Body of pancreas (tissue), 4 donors: ENCODE measurements at regions not wholly inside any gene's neighbourhood (a gene's known extent, or its start where the extent isn't known, plus 50 kb on each side); places are given as distances from the start of the nearest gene placed in this dataset.

Experiments used
- ATAC-seq: fragments of 150-250 bp; one replicate; pipeline ENCODE4 v1.9.1; 2016
- DNase-seq, 4 donors: peaks; one replicate each; pipeline ENCODE4 v3.0.0-alpha.2; 2019
- H3K27ac ChIP-seq, 4 donors: fragments of 200-600 bp; sonication (generic); 1 replicate in 3 of 4; 2 replicates in 1 of 4; pipeline versions ENCODE4 v1.5.1 to v1.6.1; 2016 to 2019; ENCODE audit warnings: mild to moderate bottlenecking in 1 of 4, mixed read lengths in 1 of 4, moderate library complexity in 1 of 4
- H3K27me3 ChIP-seq, 2 donors: fragments of 200-600 bp; sonication (generic); one replicate each; pipeline ENCODE4 v1.6.0; 2016; ENCODE audit warnings: mild to moderate bottlenecking in 1 of 2
- H3K36me3 ChIP-seq, 2 donors: fragments of 200-600 bp; sonication (generic); replicated peaks in 1 of 2; 2 replicates each; pipeline ENCODE4 v1.5.1; 2016; ENCODE audit warnings: low read depth in 2 of 2; ENCODE audit not compliant: insufficient read depth in 1 of 2
- H3K4me1 ChIP-seq: fragments of 200-600 bp; sonication (generic); one replicate; pipeline ENCODE4 v1.6.0; 2016
- H3K4me3 ChIP-seq, 2 donors: fragments of 200-600 bp; sonication (generic); 1 replicate in 1 of 2; 2 replicates in 1 of 2; pipeline ENCODE4 v1.5.1; 2016 to 2019
- H3K9me3 ChIP-seq, 3 donors: fragments of 200-600 bp; sonication (generic); 1 replicate in 2 of 3; 2 replicates in 1 of 3; pipeline ENCODE4 v1.5.1; 2016
- POLR2A ChIP-seq, 3 donors: fragments of 450-650 bp; IDR thresholded peaks; one replicate each; pipeline ENCODE4 v1.6.1; 2016; ENCODE audit warnings: antibody characterized with exemption in 3 of 3, mild to moderate bottlenecking in 2 of 3
- WGBS, 2 donors: methylation state at CpG; one replicate each; pipeline ENCODE4 v1.1.5; 2017; 5-methylcytosine and 5-hydroxymethylcytosine counted together
- intact Hi-C: fragments of 100-400 bp; cut with DNase I; formaldehyde crosslinking; loops from one replicate; pipeline ENCODE4 v1.15.1; 2023
- TF ChIP-seq, protein P1 (sequence below), 7 experiments: fragments of 450-650 bp in 4 of 7; fragments of 200-600 bp in 3 of 7; sonication (generic) in 3 of 7; IDR thresholded peaks; one replicate each; pipeline ENCODE4 v1.5.1; 2016 to 2019; ENCODE audit warnings: antibody characterized with exemption in 7 of 7

GRCh38 chr15:54840621-54841398 is 355.9 kb downstream of the RSL24D1 start:
- Histone ChIP-seq H3K4me3 (no peak overlapping the region), H3K9me3 (no peaks in the 10 kb centered on the region), H3K4me1 (no peaks in the 10 kb centered on the region), H3K27me3 (no peaks in the 10 kb centered on the region), H3K36me3 (no peaks in the 10 kb centered on the region), H3K27ac (no peak overlapping the region)
- DNase-seq (no peak), ATAC-seq (no peak)
- no peak for TF ChIP-seq POLR2A (IDR thresholded peaks at IDR 0.05)
- TF ChIP-seq, protein P1, sequence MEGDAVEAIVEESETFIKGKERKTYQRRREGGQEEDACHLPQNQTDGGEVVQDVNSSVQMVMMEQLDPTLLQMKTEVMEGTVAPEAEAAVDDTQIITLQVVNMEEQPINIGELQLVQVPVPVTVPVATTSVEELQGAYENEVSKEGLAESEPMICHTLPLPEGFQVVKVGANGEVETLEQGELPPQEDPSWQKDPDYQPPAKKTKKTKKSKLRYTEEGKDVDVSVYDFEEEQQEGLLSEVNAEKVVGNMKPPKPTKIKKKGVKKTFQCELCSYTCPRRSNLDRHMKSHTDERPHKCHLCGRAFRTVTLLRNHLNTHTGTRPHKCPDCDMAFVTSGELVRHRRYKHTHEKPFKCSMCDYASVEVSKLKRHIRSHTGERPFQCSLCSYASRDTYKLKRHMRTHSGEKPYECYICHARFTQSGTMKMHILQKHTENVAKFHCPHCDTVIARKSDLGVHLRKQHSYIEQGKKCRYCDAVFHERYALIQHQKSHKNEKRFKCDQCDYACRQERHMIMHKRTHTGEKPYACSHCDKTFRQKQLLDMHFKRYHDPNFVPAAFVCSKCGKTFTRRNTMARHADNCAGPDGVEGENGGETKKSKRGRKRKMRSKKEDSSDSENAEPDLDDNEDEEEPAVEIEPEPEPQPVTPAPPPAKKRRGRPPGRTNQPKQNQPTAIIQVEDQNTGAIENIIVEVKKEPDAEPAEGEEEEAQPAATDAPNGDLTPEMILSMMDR (IDR thresholded peaks at IDR 0.05): no peak
- intact Hi-C loops: no loop called here
- 52 to 58% methylated on average over 7 of the region's 7 CpGs for WGBS, 2 donors

- 40 to 44% methylated on average over 2 of the region's 2 CpGs for WGBS, 2 donors
- intact Hi-C loops: no loop called here
- no peak overlapping the region for H3K27ac ChIP-seq
- H3K27me3 ChIP-seq: no peaks in the 10 kb centered on the region
- no peak overlapping the region for H3K4me3 ChIP-seq
- no peaks in the 10 kb centered on the region for H3K36me3 ChIP-seq
- H3K9me3 ChIP-seq: no peaks in the 10 kb centered on the region
- no peak for DNase-seq
- ATAC-seq: no peak
- TF ChIP-seq, protein P1 (IDR thresholded peaks at IDR 0.05): no peak
- TF ChIP-seq POLR2A (IDR thresholded peaks at IDR 0.05): no peak
- H3K4me1 ChIP-seq: no peaks in the 10 kb centered on the region
Measured at GRCh38 chr15:54839379-54839778, 357.4 kb downstream of the RSL24D1 start.

DNA sequence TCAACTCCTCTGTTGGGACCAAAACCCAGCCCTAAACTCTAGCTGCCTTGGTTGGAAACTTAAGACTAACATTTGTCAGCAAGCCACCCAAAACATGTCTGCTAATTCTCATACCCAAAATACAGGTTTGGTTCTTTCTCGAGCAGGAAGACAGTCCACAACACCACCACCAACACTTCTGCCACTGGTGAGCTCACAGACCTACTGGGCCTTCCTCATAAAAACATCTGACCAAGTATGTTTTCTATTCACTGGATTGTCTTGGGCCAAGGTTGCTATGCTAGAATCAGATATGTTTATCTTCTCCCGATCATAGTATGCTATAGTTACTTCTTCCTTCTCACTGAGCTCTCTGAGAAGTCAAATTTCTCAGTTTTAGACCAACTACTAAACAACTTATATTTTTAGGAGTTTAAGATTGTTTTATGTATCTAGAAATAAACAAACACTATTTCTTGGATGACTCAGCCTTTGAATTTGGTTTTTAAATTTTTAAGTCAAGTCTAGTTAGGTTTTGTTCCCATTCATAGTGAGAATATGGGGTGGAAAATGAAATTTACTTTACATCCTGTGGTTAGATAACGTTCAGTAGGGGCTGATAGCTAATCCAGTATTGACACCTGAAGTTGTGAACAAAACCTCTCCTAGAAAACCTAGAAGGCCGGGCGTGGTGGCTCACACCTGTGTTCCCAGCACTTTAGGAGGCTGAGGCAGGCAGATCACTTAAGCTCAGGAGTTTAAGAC is 360.5 kb downstream of the RSL24D1 start:
- Histone ChIP-seq H3K27me3 (no peaks in the 10 kb centered on the region), H3K4me1 (no peaks in the 10 kb centered on the region), H3K9me3 (no peaks in the 10 kb centered on the region), H3K27ac (no peak overlapping the region), H3K36me3 (no peaks in the 10 kb centered on the region), H3K4me3 (no peak overlapping the region)
- ATAC-seq (no peak), DNase-seq (no peak)
- WGBS, 2 donors: 72 to 74% methylated on average over 5 of the region's 5 CpGs
- intact Hi-C loops: no loop called here
- TF ChIP-seq POLR2A (IDR thresholded peaks at IDR 0.05): no peak
- TF ChIP-seq, protein P1 (IDR thresholded peaks at IDR 0.05): no peak

GRCh38 chr15:54829821-54830220 is 366.9 kb downstream of the RSL24D1 start:
- no peak for DNase-seq
- no peak overlapping the region for H3K27ac ChIP-seq
- ATAC-seq: no peak
- no peaks in the 10 kb centered on the region for H3K27me3 ChIP-seq
- H3K36me3 ChIP-seq: no peaks in the 10 kb centered on the region
- 32 to 50% methylated on average over 1 of the region's 1 CpG for WGBS, 2 donors
- intact Hi-C loops: no loop called here
- peaks cover 0 to 3% (median 0%) of the 10 kb centered on the region in 3 donors for H3K9me3 ChIP-seq
- TF ChIP-seq, protein P1 (IDR thresholded peaks at IDR 0.05): no peak
- no peak for TF ChIP-seq POLR2A (IDR thresholded peaks at IDR 0.05)
- no peaks in the 10 kb centered on the region for H3K4me1 ChIP-seq
- no peak overlapping the region for H3K4me3 ChIP-seq
